OCI-LY3 (cell line): ENCODE measurements at regions not wholly inside any gene's neighbourhood (a gene's known extent, or its start where the extent isn't known, plus 50 kb on each side); places are given as distances from the start of the nearest gene placed in this dataset.

Experiments
- H2AFZ ChIP-seq: fragments of 200-600, 300-600 bp; shearing (Covaris generic); 2 replicates; pipeline ENCODE4 v1.6.0; 2014; ENCODE audit warnings: antibody characterized with exemption, low read depth, low read length
- H3K27ac ChIP-seq: fragments of 200-600, 300-600 bp; sonication (generic); 2 replicates; pipeline ENCODE4 v1.5.1; 2014; ENCODE audit warnings: mild to moderate bottlenecking, low read length, moderate library complexity, mixed read lengths
- H3K27me3 ChIP-seq: fragments of 200-600, 300-600 bp; sonication (generic); 2 replicates; pipeline ENCODE4 v1.6.1; 2014; ENCODE audit warnings: low read depth, low read length, mixed read lengths
- H3K36me3 ChIP-seq: fragments of 200-600, 300-600 bp; sonication (generic); replicated peaks from 2 replicates; pipeline ENCODE3; 2014; ENCODE audit warnings: low read depth, low read length, mixed read lengths
- H3K4me1 ChIP-seq: fragments of 300-600, 200-600 bp; sonication (generic); 2 replicates; pipeline ENCODE4 v1.6.1; 2014; ENCODE audit warnings: low read length, mixed read lengths
- H3K4me2 ChIP-seq: fragments of 200-600, 300-600 bp; sonication (generic); 2 replicates; pipeline ENCODE4 v1.6.1; 2014; ENCODE audit warnings: low read length, mixed read lengths
- H3K4me3 ChIP-seq: fragments of 300-600, 200-600 bp; sonication (generic); 2 replicates; pipeline ENCODE4 v1.5.1; 2014; ENCODE audit warnings: antibody characterized with exemption, mild to moderate bottlenecking, low read length, moderate library complexity
- H3K79me2 ChIP-seq: fragments of 300-600, 200-600 bp; shearing (Covaris generic); 2 replicates; pipeline ENCODE4 v1.6.1; 2014; ENCODE audit warnings: mild to moderate bottlenecking, low read length, mixed read lengths
- H3K9ac ChIP-seq: fragments of 300-600, 200-600 bp; shearing (Covaris generic); 2 replicates; pipeline ENCODE4 v1.6.0; 2014; ENCODE audit warnings: mild to moderate bottlenecking, low read length, moderate library complexity
- H3K9me3 ChIP-seq: fragments of 200-600, 300-600 bp; shearing (Covaris generic); 2 replicates; pipeline ENCODE4 v1.6.1; 2014; ENCODE audit warnings: low read length, mixed read lengths; ENCODE audit not compliant: insufficient read depth
- H4K20me1 ChIP-seq: fragments of 200-600, 300-600 bp; sonication (generic); 2 replicates; pipeline ENCODE4 v1.6.1; 2016; ENCODE audit warnings: low read length, mixed read lengths; ENCODE audit not compliant: insufficient read depth
- CTCF ChIP-seq: fragments of 200-600, 300-600 bp; sonication (generic); IDR thresholded peaks from 2 replicates; pipeline ENCODE4 v1.5.1; 2014; ENCODE audit warnings: antibody characterized with exemption, low read length, low read depth
- EZH2phosphoT487 ChIP-seq: fragments of 200-600 bp; shearing (Covaris generic); IDR thresholded peaks from 2 replicates; pipeline ENCODE4 v1.6.1; 2018; ENCODE audit warnings: antibody characterized with exemption, mixed run types, low read depth

DNA sequence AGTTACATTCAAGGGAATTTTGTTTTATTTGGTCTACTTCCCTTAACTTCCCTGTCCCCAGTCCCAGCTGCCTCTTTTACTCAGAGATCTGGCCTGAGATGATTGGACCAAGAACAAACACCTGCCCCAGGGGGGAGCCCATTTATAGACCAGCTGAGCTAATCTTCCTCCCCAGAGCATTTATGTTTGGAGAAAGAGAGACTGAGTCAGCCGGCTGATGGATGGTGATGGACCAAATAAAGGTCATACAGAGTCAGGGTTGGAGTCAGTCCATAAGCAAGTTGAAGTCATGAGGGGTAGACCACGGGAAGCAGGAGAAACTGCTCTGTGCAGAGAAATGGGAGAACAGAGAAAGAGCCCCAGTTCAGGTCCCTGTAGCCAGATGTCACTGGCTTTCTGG, 77.7 kb downstream of the TMEM174 start:
- Histone ChIP-seq H2AFZ (no peak overlapping the region), H3K9ac (no peak overlapping the region), H3K4me3 (no peak overlapping the region), H4K20me1 (no peaks in the 10 kb centered on the region), H3K79me2 (no peaks in the 10 kb centered on the region), H3K36me3 (no peaks in the 10 kb centered on the region), H3K27ac (no peak overlapping the region), H3K4me1 (no peaks in the 10 kb centered on the region), H3K4me2 (no peak overlapping the region), H3K27me3 (peaks cover 11% of the 10 kb centered on the region), H3K9me3 (no peaks in the 10 kb centered on the region)
- no peak for TF ChIP-seq CTCF
- TF ChIP-seq EZH2phosphoT487: no peak

DNA sequence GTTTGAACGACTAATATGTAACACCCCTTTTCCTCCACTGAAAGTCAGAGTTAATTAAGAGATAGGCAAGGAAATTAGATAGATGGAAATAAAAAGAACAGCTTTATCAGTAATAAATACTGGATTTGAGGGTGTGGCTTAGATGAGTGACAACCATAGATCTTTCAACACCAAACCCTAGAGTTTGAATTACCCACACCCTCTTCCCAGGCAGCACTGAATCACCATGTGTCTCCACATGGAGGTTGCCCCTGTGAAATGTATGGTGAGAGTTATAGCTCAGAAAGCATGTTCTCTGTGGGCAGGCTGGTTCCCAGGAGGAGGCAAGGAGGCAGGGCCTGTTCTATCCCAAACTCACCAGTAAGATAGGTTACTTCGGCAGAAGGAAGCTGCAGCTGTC, 69.7 kb downstream of the TMEM174 start:
- no peaks in the 10 kb centered on the region for H3K9me3 ChIP-seq
- peaks cover 11% of the 10 kb centered on the region; the same call in 1 of the 2 replicates for H3K27me3 ChIP-seq
- no peaks in the 10 kb centered on the region for H3K79me2 ChIP-seq
- no peak overlapping the region for H3K4me2 ChIP-seq
- no peak overlapping the region for H2AFZ ChIP-seq
- no peaks in the 10 kb centered on the region for H3K4me1 ChIP-seq
- no peak overlapping the region for H3K4me3 ChIP-seq
- no peak overlapping the region for H3K27ac ChIP-seq
- TF ChIP-seq EZH2phosphoT487: no peak
- TF ChIP-seq CTCF: no peak
- H3K36me3 ChIP-seq: no peaks in the 10 kb centered on the region
- H4K20me1 ChIP-seq: no peaks in the 10 kb centered on the region
- H3K9ac ChIP-seq: no peak overlapping the region

DNA sequence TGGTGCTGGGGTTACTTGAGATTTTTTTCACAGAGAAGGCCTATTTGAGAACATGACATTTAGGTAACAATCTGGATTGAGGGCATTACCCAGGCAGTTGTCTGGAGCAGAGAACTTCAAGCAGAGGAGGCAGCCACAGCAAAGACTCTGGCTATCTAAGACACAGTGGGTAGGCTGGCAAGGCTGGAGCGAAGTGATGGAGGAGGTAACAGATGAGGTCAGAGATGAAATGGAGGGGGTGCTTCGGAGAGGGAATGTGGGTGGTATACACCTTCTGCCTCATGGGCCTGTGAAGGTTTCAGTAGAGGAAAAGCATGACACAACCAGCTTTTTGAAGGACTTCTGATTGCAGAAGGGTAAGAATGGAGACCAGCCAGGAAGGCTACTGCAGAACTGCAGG, 65.9 kb downstream of the TMEM174 start:
- Histone ChIP-seq H3K4me2 (no peak overlapping the region), H3K27me3 (peaks cover 11% of the 10 kb centered on the region; the same call in 1 of the 2 replicates), H3K36me3 (no peaks in the 10 kb centered on the region), H3K79me2 (no peaks in the 10 kb centered on the region), H3K4me3 (no peak overlapping the region), H4K20me1 (no peaks in the 10 kb centered on the region), H2AFZ (no peak overlapping the region), H3K9ac (no peak overlapping the region), H3K4me1 (no peaks in the 10 kb centered on the region), H3K27ac (no peak overlapping the region), H3K9me3 (no peaks in the 10 kb centered on the region)
- TF ChIP-seq CTCF: no peak
- TF ChIP-seq EZH2phosphoT487: no peak

DNA sequence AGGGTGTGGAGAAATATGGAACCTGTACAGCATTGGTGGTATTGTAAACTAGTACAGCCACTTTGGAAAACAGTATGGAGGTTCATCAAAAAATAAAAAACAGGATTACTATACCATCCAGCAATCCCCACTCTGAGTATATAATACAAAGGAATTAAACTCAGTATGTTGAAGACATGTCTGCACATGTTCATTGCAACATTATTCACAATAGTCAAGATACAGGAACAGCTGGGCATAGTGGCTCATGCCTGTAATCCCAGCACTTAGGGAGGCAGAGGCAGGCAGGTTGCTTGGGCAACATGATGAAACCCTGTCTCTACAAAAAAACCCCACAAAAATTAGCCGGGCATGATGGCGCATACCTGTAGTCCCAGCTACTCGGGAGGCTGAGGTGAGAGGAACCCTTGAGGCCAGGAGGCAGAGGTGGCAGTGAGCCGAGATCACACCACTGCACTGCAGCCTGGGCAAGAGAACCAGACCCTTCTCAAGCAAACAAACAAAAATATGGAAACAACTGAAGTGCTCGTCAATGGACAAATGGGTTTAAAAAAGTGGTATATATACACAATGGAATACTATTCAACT, 63.6 kb downstream of the TMEM174 start:
- Histone ChIP-seq H3K4me3 (no peak overlapping the region), H3K9me3 (no peaks in the 10 kb centered on the region), H2AFZ (no peak overlapping the region), H3K27ac (no peak overlapping the region), H3K4me1 (no peaks in the 10 kb centered on the region), H3K9ac (no peak overlapping the region), H3K36me3 (no peaks in the 10 kb centered on the region), H4K20me1 (no peaks in the 10 kb centered on the region), H3K27me3 (peaks cover 9% of the 10 kb centered on the region; the same call in 1 of the 2 replicates), H3K79me2 (no peaks in the 10 kb centered on the region), H3K4me2 (no peak overlapping the region)
- TF ChIP-seq EZH2phosphoT487: no peak
- TF ChIP-seq CTCF: no peak
